HG02759 (cell line): ENCODE measurements at regions not wholly inside any gene's neighbourhood (a gene's known extent, or its start where the extent isn't known, plus 50 kb on each side); places are given as distances from the start of the nearest gene placed in this dataset.

ENCODE experiments used
- ATAC-seq: cut with Tn5 transposase; IDR thresholded peaks from one replicate; pipeline ENCODE4 v1.9.1; 2021; ENCODE audit warnings: mild to moderate bottlenecking, moderate library complexity; ENCODE audit not compliant: unreplicated experiment

DNA sequence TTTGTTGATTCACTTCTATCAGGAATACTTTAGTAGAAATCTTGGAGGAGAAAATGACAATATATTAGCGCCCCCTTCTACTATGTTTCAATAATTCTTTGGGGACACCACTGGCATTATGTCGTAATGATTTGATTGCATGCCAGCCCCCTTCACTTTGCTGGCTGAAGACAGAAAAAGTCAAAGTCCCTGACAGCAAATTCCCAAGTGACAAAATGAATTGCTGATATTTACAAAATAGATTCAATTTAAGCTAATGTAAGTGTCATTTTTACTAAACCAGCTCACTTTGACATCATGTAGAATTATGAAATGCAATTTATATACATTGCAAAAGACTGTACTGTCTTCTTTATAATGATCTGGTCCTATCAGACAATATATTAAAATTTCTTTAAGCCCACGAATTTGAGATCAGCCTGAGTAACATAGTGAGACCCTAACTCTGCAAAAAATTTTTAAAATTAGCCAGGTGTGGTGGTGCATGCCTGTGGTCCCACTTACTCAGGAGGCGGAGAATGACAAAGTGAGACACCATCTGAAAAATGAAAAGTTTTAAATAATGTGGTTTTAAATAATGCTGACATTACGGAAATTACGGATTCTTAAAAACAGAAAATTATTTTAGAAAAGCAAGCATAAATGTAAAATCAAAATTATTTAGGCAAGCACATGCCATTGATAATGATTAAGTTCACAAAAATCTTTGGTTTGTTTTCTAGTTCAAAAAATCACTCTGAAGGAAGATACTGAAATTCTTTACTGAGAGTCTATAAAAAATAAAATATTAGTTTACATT is 520.1 kb upstream of the PKDCC start:
- ATAC-seq = no peak

DNA sequence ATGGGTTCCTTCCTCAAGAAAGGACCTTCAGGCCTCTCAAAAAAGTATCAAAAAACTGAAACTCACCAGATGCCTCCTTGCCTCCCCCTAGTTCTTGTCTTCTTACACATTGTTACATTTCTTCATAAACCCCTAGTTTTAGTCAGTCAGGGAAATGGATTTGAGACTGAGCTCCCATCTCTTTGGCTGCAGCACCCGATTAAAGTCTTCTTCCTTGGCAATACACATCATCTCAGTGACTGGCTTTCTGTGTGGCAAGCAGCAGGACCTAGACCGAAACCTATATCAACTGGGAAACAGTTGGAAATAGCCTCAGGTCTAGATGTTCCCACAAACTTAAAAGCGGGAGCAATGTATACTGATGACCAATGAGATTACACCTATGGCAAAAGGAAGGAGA is 512.2 kb upstream of the PKDCC start:
- no peak for ATAC-seq

DNA sequence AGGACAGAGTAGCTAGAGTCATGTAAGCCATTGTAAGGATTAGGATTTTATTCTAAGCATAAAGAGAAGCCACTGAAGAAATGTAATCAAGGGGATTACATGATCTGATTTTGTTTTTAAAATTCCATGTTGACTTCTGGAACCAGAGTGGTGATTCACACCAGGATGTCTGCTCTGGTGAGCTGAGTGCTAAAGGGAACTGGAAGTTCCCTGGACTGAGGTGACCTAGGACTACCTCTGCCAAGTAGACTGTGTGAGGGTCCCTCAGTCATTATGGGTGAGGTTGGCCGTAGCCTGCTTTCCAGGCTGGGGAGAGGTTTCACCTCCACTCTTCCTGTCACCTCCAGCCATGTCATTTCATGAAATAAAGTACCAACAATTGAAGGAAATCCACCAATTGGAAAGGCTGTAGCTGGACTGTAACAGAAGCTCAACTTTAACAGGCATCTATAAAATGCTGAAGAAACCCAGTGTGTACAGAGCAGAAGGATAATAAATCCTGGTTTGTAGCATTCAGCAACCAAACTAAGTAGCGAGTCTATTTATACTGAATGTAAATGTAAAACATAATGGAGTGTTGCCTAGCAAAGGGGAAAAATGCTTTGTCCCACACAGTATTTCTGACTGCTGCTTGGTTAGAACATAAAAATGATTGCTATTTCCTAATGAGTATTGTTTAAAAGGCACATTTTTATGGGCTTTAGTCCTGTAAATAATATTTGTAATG is 507.4 kb upstream of the PKDCC start:
- ATAC-seq = no peak

DNA sequence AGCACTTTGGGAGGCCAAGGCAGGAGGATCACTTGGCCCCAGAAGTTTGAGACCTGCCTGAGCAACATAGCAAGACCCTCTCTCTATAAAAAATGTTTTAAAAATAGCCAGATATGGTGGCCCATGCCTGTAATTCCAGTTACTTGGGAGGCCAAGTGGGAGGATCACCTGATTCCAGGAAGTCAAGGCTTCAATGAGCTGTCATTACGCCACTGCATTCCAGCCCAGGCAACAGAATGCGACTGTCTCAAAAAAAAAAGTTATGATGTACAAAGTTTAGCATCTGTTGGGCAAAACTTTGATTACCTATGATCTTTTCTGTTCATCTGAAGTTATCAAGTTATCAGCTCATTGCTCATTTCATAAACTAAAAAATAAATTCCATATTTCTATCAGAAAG is 504.1 kb upstream of the PKDCC start:
- no peak for ATAC-seq

DNA sequence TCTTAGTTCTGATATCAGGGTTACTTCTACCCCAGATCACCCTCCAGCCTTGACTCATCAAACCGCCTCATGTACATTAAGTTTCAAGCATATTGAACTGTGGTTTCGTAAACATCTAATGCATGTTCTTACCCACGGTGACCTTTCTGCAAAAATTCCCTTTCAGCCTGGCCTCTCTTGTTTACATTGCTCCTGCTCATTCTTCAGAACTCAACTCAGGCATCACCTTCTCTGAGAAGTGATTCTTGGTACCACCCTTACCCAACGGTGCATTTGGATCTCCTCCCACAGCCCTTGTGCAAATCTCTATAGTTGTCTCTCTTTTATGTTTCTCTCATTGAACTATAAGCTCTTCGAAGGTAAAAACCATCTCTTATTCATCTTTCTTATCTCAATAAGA is 503.1 kb upstream of the PKDCC start:
- no peak for ATAC-seq

DNA sequence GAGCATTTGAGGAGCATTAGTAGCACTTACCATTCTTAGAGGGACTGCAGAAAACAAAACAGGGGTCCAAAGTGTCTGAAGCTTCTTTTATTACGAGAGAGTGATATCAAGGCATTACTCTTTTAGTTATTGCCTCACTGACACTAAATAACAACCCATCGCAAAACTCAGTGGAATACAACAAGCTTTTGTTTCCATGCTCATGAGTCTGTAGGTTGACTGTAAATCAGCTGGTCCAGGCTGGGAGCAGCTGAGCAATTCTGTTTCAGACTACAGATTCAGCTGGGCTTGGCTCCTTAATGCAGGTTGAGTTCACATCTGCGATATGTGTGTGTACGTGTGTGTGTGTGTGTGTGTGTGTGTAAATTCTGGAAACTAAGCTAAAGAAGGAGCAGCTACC is 501.8 kb upstream of the PKDCC start:
- ATAC-seq = no peak

DNA sequence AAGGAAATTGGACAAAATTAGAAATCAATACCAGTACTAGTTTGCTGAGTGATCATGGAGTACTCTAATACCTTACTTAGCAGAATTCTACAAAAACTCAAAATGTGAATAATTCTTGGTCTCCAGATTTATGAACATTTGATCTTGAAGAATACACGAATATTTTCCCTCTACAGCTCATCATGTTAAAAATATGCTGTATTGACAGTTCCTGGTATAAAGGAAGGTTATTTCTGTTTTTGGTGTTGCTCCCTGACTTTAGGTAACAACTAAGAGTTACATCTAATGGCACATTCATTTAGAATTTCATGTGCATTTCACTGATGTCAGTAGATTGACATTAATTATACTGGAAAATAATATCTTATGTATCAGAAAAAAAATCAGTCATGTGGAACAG is 479.2 kb upstream of the PKDCC start:
- no peak for ATAC-seq

DNA sequence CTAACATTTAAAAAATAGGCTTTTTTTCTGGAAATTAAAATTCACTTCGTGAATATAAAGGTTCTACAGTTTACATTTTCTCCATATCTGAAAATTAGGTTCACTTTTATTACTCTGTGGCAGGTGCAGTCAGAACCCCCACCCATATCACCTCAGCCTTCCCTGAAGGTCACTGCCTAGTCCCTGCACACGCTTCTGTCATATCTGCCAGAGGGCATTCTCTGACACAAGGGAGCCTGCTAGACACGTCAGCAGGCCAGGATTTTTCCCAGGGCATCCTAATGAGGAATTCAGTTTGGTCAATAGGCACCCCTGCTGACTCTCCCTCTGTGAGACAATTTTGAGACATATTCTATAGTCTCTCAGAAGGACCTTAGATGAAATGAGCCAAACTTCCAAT is 475.7 kb upstream of the PKDCC start:
- ATAC-seq = no peak

DNA sequence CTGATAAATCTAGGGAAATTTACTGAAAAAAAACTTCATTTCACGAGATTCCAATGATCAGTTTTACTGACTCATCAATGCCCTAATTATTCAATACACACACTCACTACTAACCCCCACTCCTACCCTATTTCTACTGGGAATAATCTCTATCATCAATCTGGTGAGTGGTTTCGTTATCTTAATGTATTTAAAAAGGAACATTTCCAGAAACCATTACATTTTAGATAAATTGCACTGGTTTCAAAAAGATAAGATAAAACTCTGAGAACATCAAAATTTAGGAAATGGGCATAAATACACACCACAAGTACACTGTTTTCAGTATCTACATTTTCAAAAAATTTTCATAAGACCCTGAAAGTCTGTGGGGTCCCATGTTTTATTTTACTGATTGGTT is 471.4 kb upstream of the PKDCC start:
- no peak for ATAC-seq

DNA sequence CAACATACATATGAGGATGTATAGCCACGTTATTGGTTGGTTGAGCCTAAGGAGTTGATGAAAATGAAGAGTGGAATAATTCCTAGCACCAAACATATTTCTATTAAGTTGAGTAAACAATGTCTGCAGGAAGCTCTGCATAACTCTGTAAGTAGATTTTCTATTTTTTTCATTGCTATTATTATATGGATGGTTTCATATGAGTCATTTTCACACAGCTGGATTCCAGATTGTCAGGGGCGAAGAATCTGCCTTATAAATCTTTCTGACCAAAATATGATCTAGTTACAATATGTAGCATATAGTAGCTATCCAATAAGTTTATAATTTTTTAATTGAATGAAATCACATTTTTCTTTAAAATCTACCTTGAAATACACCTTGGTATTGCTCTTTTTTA is 468.0 kb upstream of the PKDCC start:
- no peak for ATAC-seq

DNA sequence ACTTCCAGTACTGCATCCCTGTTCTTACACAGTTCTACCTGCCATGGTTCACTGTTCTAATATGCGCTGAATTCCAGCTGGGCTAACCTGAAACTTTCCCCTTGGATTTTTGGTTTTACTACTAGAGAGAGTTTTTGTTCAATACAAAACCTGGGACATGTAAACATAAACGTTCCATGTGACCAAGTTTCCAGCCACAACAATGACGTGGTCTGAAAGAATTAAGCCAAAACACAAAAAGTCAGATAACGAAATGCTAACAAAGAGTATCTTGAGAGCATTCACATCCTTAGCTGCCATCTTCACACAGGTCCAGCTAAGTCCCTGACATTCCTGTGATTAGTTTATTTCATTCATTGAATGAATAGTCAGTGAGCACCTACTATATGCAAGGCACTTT is 467.0 kb upstream of the PKDCC start:
- no peak for ATAC-seq

DNA sequence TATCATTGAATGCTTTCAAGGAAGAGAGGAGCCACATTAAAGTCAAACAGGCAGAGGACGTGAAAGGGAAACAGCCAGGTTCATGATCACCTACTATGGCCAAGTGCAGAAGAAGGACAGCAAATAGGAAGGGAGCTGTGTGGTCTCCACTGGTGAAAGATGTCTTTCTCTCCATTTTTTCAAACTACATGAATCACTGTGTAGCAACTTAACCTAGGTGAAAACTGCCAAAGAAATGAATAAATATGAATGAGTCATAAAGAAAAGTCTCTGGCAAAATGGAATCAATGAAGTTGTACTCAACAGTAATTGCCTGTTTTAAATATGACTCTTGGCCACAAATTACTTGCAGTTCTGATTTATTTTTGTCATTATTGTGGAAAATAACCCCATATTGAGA is 452.6 kb upstream of the PKDCC start:
- ATAC-seq = no peak

DNA sequence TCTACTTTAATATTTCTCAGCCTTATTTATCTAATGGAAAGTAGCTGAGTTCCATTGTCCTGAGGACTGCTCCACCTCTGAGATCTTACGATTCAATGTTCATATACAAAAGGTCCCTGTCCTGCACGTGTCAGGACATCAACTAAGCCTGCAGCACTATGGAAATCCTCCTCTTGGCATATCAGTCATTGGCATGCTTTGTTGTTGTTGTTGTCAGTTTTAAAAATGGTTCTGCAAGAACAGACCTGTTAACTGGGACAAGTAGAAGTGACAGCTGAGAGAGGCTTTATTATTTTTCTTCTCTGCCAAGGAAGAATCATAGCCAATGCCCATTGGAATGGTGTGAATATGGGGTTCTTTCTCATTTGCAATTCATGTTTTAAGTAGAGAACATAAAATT is 450.1 kb upstream of the PKDCC start:
- ATAC-seq = no peak

DNA sequence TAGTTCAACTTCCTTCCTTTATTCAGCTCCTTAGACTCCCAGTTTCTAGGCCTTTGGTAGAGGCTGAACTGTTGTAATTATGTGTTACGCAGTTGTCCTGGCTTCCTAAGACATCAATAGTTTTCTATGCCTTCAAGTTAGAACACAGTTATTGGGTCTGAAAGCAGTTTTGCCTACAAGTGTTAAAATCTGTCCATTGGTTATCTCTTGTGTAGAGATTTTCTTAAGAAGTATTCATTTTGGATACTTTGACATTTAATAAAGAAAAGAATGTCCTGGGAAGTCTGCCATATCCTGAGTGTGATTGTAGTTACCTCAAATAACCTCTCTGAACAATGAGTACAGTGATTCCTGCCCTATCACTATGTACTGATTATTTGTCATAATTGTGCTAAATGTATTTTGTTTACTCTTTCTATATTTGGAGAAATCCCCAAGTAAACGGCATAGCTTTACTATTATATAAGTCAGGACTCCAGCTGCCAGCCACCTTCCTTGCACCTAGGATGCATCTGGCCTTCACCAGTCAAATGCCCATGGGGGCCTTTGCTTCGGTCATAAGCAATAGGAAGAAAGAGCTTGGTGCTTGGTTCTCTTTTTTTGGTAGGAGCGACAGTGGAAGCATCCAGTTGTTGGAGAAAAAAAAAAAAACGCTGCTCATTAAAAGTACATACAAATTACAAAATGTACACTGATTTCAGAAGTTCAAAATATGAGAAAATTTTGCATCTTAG is 449.5 kb upstream of the PKDCC start:
- no peak for ATAC-seq

DNA sequence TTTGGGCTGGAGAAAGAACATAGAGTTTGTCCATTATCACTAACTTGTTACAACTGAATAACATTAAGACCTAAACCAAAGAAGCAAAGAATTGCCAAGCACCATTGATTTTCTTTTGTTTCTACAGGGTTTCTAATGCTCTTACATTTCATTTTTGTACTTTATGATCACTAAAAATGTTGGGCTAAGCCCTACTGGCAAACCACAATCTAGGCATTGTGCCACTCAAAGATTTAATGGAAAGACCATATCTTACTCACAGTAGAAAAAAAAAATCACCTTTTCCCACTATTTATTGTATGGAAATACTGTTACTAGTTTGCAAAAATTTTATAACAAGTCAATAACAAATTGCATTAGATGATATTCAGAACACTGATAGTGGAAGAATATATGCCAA is 447.4 kb upstream of the PKDCC start:
- ATAC-seq = no peak

DNA sequence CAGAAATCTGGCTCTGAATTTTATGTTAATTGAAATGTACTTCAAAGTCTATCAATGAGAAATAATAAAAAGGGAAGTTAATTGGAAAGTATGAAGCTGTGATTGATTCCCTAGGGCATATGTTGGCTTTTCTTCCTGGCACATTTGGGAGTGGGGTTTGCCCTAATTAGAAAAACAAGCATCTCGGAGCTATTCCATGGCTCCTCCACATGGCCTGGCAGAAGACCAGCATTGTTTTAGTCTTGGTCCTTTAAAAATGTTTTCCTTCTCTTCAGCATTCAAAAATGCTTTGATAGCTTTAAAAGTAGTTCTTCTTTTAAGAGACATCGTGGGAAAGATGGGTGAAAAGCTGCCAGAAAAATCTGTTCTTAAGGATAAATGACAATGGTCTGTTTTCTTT is 445.5 kb upstream of the PKDCC start:
- no peak for ATAC-seq

DNA sequence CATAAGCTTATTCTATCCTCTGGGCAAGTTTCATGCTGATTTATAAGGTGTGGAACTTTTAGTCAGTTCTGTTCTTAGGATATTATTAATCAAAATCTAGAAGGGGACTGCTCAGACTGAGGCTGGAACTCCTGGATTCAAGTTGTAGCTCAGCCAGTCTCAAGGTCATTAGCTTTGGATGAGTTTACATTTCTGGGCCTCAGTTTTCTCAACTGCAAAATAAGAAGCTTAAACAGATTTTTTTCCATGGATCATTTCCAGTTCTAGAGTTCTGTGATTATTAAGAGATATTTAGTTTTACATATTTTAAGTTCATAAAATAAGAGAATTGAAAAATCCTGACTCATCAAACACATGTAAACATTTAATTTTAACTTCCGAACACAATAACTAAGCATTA is 442.5 kb upstream of the PKDCC start:
- ATAC-seq = no peak

DNA sequence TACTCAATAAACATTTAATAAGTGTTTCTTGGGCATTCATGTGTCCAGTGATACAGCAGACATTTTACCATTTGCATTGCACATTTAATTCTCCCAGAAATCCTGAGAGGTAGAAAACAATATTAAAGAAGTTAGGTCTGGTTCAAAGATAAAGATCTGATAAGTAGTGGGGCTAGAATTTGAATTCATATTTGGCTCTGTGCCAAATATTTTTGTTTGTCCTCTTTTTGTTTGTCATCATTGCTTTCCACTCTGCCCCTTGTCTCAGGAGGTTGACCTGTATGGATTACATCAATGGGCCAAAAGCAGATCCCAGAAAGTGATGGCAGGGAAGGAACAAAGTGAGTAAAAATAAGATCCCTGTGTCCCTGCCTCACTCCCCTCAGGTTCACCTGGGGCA is 441.9 kb upstream of the PKDCC start:
- no peak for ATAC-seq

DNA sequence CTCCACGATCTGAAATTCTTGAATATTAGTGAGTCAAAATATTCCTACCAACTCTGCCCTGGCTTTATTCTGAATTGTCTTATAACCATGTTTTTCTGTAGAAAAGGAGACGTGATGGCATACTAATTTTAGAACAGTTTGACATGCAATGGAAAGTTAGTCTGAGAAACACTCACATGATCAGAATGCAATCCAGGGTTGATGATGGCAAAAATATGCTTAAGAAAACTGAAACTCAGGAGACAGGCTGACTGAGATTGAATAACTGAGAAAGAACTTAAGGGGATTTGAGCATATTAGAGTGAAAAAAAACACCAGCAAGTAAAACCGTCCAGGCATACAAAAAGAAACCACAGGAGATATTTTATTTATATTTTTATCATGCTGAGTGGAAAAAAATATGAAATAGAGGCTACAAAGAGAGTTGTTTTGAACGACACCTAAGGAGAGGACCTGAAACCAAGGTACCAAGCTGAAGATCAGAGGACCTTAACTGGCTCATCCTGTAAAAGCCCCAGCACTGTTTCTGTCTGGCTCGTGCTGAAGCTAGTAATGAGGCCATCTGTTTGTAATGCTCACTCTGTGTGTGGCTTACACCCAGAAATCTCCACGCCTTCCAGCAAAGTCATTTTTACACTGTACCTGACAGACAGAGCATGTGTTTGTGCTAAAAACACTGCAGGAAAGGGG is 437.2 kb upstream of the PKDCC start:
- no peak for ATAC-seq

DNA sequence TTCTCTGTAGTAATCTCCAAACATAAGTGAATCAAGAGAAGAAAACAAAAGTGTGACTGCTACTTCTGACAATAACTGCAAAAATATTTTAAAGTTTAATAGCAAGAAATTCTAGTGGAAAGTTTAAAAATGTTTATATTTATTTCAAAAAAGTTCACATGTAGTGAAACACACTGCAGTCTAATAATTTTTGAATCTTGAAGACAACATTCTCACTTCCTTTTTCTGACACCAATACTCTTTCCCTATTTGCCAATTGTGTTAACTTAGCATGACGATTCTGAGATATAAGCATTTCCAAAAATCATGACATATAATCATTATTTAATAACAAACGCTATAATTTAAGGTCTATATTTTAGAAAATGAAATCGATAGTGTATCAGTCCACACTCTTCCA is 429.1 kb upstream of the PKDCC start:
- no peak for ATAC-seq

DNA sequence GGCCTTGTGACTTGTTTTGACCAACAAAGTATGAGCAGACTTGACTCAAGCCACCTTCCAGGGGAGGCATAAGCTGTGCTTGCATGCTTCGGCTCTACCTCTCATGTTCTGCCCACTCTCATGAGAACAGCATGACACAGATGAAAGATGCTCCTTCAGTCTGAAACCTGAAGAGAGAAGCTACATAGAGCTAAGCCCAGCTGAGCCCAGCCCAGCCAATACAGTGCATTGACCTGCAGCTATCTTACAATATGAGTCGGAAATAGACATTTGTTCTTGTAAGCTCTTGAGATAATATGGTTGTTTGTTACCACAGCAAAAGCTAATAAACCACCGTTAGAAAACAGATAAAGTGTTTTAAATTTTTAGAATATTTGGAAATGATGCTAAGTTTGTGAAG is 426.7 kb upstream of the PKDCC start:
- ATAC-seq = no peak
